ENCODE measurements at regions not wholly inside any gene's neighbourhood (a gene's known extent, or its start where the extent isn't known, plus 50 kb on each side); places are given as distances from the start of the nearest gene placed in this dataset.

- no peak for DNase-seq
- Histone ChIP-seq H3K9me3 (ENCODE audit: severe bottlenecking) (no peaks in the 10 kb centered on the region), H3K27me3 (ENCODE audit: insufficient read depth, low read depth, severe bottlenecking) (no peaks in the 10 kb centered on the region), H3K27ac (no peak overlapping the region), H3K36me3 (no peaks in the 10 kb centered on the region), H3K4me3 (ENCODE audit: low read depth, low read length) (no peak overlapping the region)
- TF ChIP-seq CTCF (IDR thresholded peaks at IDR 0.05; ENCODE audit: low read depth, low read length), result 0 out of 2 replicates have a peak, but pooled peaks have one; percentile 17
Observed at GRCh38 chr2:451495-451894, 163.6 kb upstream of the ALKAL2 start.

- no peak overlapping the region for H3K27ac ChIP-seq
- H3K9me3 ChIP-seq (ENCODE audit: severe bottlenecking), result no peaks in the 10 kb centered on the region
- no peak for TF ChIP-seq CTCF (IDR thresholded peaks at IDR 0.05; ENCODE audit: low read depth, low read length)
- DNase-seq, result no peak
- no peaks in the 10 kb centered on the region for H3K27me3 ChIP-seq (ENCODE audit: insufficient read depth, low read depth, severe bottlenecking)
- no peaks in the 10 kb centered on the region for H3K36me3 ChIP-seq
- no peak overlapping the region for H3K4me3 ChIP-seq (ENCODE audit: low read depth, low read length)
Observed at GRCh38 chr2:449246-450067, 161.6 kb upstream of the ALKAL2 start.

- Histone ChIP-seq H3K4me3 (ENCODE audit: low read depth, low read length) (no peak overlapping the region), H3K27me3 (ENCODE audit: insufficient read depth, low read depth, severe bottlenecking) (no peaks in the 10 kb centered on the region), H3K9me3 (ENCODE audit: severe bottlenecking) (no peaks in the 10 kb centered on the region), H3K27ac (no peak overlapping the region), H3K36me3 (no peaks in the 10 kb centered on the region)
- no peak for DNase-seq
- TF ChIP-seq CTCF (IDR thresholded peaks at IDR 0.05; ENCODE audit: low read depth, low read length), result no peak
Observed at GRCh38 chr2:447902-448665, 160.2 kb upstream of the ALKAL2 start.

- Histone ChIP-seq H3K4me3 (ENCODE audit: low read depth, low read length) (no peak overlapping the region), H3K9me3 (ENCODE audit: severe bottlenecking) (no peaks in the 10 kb centered on the region), H3K27me3 (ENCODE audit: insufficient read depth, low read depth, severe bottlenecking) (no peaks in the 10 kb centered on the region), H3K36me3 (no peaks in the 10 kb centered on the region), H3K27ac (no peak overlapping the region)
- peak; percentile 37 for DNase-seq
- no peak for TF ChIP-seq CTCF (IDR thresholded peaks at IDR 0.05; ENCODE audit: low read depth, low read length)
Observed at GRCh38 chr2:446963-447530, 159.2 kb upstream of the ALKAL2 start.

- Histone ChIP-seq H3K9me3 (ENCODE audit: severe bottlenecking) (no peaks in the 10 kb centered on the region), H3K27ac (no peak overlapping the region), H3K36me3 (no peaks in the 10 kb centered on the region), H3K27me3 (ENCODE audit: insufficient read depth, low read depth, severe bottlenecking) (no peaks in the 10 kb centered on the region), H3K4me3 (ENCODE audit: low read depth, low read length) (no peak overlapping the region)
- no peak for TF ChIP-seq CTCF (IDR thresholded peaks at IDR 0.05; ENCODE audit: low read depth, low read length)
- no peak for DNase-seq
Observed at GRCh38 chr2:446303-446874, 158.5 kb upstream of the ALKAL2 start.

Data from WERI-Rb-1 (cell line).